Mucosa of gallbladder (tissue), 1 donor: ENCODE measurements at regions not wholly inside any gene's neighbourhood (a gene's known extent, or its start where the extent isn't known, plus 50 kb on each side); places are given as distances from the start of the nearest gene placed in this dataset.

Source experiments
- DNase-seq: peaks from one replicate; pipeline ENCODE4 v3.0.0-alpha.2; 2020; ENCODE audit warnings: low spot score
- donor health status: DM: no; HTN: no; CAD: no.

DNA sequence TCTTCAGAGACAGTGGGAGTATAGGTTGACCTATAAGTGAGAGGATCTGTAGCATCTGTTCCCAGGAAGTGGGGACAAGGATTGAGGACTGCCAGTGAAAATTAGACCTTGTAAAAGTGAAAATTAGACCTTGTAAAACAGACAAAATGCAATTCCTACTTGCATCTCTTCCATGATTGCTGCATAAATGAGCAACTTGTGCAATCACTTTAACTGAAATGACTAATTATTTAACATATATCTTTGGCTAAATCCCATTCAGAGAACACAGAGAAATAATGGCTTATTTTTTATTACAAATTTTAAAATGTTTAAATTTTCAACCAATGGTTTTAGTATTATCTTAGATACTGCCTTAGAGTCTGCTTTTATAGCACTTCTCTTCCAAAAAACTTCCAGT, 67.2 kb upstream of the NABP1 start:
- DNase-seq, result no peak

DNA sequence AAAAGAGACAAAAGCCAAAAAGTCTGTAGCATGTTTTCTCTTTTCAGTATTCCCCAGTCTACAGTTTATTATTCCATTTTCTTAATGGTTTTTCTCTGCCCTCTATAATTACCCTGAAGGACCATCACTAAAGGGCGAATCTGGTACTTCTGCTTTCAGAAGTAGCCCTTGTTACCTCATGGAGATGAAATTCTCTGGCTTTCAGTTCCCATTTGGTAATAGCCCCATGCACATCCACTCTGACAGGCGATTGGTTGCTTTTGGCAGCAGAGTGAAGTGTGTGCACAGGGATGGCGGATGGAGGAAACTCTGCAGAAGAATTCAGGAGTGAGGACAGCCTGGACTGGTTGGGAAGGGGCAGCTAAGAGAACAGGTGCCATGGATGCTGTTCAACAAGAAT, 66.3 kb upstream of the NABP1 start:
- no peak for DNase-seq

DNA sequence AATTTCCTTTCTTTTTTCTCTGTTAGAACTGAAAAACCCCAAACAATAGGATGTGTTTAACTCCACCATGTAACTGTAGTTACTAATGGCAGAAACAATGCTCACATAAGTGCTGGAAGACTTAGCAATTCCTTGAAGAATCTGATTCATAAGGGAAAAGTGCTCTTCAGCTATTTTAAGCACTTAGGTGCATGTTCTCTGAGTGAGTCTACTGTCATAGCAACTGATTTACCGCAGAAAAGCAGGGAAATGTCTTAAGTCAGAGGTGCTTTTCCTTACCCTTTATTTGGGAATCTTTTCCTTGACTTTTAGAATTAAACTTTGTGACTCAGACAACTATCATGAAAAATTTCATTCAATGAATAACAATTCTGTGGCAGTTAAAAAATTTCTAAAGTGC, 65.4 kb upstream of the NABP1 start:
- no peak for DNase-seq

DNA sequence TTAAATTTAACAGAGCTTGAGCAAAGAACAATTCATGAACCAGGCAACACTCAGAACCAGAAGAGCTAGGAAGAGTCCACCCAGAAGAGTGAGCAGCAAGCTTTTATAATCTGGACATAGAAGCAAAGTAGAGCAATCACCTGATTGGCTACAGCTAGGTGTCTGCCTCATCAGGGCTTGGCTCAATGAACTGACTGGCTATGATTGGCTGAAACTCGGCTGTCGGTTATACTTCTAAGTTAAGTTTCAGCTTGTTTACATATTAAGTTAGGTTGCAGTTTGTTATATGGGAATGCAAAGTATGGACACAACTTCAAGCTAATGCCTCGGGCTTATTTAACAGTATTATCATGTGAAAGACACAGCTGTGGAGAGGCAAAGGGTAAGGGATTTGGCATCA, 63.2 kb upstream of the NABP1 start:
- no peak for DNase-seq

DNA sequence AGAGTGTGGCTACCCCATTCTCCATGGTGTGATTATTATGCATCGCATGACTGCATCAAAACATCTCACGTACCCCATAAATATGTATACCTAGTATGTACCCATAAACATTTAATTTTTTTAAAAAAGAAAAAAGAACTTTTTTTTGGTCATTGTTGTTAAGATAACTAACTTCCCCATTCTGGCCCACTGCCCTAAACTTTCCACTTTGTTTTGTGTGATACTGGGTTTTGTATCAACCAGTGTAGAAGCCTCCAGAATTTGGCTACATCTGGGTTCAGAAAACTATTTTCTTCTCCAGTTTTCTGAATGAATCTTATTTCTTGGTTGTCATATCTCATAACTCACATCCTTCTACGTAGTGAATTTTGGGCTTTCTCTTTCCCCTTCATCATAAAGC, 62.3 kb upstream of the NABP1 start:
- no peak for DNase-seq

DNA sequence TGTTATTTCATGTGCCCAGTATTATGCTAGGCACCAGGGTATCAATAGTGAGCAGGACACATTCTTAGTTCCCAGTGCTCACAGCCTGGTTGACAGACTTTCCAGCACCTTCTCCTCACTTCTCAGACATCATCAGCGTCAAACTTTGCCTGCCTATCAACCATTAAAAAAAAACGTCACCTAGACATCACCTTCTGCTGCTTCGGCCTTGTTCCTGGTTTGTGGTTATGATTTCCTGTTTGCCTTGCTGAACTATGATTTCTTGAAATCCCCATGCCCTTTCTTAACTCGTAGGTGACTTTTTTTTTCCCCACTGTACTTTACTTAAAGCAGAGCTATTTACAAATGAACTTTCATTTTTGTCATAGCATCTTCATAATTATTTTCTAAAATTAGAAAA, 60.4 kb upstream of the NABP1 start:
- no peak for DNase-seq

DNA sequence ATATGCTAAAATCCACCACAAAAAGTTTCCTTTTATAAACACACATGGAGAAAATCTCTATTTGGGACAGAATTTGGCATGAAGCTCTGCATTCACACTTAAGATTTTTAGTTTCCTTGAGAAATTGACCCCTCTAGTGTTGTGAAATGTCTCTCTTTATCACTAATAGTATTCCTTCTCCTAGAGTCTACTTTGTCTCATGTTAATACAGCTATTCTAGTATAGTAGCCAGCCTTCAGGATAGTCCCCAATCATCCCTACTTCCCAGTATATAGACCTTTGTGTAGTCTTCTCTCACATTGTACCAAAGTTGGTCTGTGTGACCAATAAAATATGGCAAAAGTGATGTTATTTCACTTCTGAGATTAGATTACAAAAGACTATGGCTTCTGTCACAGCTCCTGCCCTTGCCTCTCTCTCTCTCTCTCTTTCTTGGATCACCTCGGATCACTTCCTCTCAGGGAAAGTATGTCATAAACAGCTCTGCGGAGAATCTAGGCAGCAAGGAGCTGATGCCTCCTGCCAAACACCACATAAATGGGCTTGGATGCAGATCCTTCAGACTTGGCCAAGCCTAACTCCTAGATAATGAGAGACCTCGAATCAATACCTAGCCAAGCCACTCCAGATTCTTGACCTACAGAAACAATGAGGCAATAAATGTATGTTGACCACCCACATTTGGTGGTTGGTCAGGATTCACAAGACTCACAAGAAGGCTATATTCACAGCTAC, 59.7 kb upstream of the NABP1 start:
- no peak for DNase-seq

DNA sequence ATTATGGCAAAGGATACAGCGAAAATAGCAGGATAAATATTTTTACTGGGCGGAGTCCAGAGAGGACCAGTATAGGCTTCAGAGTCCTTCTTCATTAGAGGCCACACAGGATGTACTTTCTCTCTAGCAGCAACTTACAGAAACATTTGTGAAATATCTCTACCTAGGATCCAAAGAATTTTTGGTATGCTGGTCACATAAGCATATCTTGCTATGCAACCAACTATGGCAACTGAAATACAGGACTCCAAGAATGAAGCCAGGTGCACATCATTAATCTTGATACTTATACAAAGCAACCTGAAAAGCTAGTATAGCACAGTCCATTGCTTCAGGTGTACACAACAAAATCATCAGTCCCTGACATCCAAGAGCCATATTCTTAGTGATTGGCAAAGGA, 59.1 kb upstream of the NABP1 start:
- no peak for DNase-seq

DNA sequence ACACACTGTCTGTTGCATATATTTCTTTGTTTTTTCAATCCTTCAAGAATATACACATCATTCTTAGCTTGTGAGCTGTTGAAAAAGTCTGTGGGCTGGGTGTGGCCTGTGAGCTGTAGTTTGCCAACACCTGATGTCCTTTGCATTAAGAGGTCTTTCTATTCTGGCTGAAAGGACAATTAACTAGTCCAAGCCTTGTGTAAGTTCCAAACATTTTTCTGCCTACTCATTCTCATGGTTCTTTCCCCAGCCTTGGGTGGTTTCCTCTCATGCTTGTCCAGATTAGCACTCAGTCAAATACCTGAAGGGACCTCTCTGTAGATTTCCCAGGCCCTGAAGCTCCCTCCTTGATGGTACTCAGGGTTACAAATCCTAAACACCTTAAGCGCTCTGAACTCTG, 57.8 kb upstream of the NABP1 start:
- DNase-seq, result no peak

DNA sequence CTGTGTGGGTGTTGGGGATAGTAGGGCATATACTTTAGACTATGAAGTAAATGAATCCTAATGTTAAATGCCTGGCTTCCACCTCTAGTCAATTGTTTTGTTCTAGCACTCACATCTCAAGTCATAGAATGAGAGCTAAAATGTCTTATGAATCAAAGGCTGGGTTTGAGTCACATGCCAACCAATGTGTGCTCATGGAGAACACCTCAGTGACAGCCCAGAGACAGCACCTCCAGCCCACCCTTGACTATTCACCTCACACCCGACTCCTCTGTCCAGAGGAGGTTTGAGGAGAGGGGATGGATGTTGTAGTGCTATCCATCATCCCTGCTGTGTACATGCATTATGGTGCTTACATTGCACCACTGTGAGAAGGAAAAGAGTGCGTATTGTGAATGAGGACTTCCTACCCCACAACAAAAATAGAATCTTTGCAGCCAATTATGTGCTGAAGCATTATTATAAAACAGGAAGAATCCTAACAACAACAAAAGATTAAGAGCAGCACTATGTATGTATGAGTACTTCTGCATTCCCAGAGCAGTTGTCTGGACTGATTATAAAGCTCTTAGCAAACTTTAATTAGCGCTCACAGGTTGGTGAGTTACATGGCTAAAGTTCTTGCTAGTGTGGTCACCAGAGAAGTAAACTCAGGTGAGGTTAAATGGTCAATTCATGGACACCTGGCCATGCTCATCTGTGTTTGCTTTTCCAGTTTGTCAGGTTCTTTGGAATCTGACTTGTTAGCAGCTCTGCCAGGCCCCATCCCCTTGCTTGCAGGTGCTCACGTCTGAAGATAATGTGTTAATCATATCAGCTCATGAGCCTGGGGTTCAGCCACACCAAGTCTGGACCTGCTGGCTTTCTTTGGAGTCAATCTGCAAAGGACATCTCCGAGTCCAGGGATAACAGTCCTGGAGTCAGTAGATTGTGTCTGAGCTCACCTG, 55.3 kb upstream of the NABP1 start:
- DNase-seq, result no peak

DNA sequence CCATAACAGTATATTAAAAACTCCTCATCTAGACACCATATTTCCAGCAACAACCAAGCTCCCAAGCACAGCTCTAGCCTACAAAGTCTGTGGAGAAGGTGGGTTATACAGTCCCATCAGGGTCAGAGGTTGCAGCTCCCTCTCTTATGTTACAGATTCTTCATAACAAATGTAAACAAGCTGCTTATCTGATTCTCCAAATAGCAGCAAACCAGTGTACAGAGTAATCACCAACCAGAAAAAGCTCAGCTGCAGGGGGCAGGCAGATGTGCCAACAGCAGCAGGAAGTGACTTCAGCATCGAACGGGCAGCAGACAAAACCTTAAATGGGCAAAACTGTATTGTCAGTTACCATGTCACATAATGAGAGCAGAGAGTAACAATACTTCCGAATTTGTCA, 52.9 kb upstream of the NABP1 start:
- DNase-seq, result no peak

DNA sequence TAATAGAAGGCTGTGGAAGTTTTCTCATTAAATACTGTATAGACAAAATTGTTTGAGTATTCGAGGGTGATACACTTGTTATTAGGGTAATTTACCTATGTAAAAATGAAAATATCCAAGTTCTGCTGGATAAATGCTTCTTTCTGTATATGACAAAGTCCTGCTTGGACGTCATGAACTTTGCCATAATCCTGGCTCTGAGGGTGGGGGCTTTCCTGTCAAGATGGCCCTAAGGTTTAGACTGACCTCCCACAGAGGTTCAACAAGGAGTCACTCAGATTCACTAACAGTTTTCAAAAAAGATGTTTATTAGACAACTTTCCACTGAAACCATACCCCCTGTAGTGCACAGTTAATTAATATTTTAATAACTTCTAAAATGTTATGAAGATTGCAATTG, 52.5 kb upstream of the NABP1 start:
- DNase-seq, result no peak

DNA sequence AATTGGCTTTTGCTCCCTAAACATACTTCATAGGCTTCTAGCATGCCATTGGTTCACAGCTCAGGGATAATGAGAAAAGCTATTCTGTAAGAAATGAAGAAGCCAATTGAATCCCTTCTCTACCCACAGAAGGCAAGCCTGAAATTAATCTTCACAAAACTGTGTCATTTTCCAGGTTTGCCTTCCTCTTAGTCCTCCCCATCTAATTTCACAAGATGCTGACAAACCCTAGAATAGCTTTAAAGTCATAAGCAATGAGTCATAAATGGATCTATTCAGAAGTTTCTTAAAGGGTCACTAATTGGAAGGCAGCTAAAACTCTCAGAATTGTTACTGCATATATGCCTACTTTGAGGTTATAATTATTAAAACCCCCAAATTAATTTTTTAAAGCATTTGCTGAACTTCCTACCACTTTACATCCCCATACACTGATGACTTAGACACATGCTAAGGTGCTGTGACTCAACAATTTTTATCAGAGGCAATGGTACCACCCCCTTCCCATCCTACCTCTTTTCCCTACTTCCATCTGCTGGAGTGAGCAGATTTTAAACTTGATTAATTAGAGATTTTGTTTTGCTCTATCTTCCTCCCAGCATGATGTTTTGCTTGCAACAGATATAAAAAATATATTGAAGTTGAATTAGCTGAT, 51.3 kb upstream of the NABP1 start:
- DNase-seq, result no peak

DNA sequence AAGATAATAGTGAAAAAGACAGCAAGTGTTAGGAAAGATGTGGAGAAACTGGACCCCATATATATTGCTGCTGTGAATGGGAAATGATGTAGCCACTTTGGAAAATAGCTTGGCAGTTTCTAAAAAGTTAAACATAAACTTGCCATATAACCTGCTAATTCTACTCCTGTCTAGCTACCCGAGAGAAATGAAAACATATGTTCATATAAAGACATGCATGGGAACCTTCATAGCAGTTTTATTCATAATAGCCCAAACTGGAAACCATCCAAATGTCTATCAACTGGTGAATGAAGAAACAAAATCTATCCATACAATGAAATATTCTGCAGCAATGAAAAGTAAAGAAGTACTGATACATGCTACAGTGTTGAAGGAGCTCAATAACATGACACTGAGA, 50.4 kb upstream of the NABP1 start:
- DNase-seq, result no peak
